DND-41 (cell line): ENCODE measurements at regions not wholly inside any gene's neighbourhood (a gene's known extent, or its start where the extent isn't known, plus 50 kb on each side); places are given as distances from the start of the nearest gene placed in this dataset.

ENCODE experiments used
- ATAC-seq: fragments of 200-7000 bp; cut with Tn5 transposase; 3 replicates; pipeline ENCODE4 v1.9.1; 2021; ENCODE audit warnings: low read depth; ENCODE audit not compliant: insufficient read depth
- DNase-seq: peaks from one replicate; pipeline ENCODE4 v3.0.0-alpha.2; 2020
- H2AFZ ChIP-seq: 2 replicates; pipeline ENCODE4 v1.6.0; 2012; ENCODE audit warnings: low read depth, low read length
- H3K27ac ChIP-seq: 2 replicates; pipeline ENCODE4 v1.5.1; 2012; ENCODE audit warnings: low read length, inconsistent platforms
- H3K27me3 ChIP-seq: fragments of 200-600 bp; sonication (generic); 2 replicates; pipeline ENCODE4 v1.6.0; 2012; ENCODE audit warnings: low read length, mild to moderate bottlenecking, inconsistent platforms; ENCODE audit not compliant: insufficient read depth, poor library complexity
- H3K36me3 ChIP-seq: 2 replicates; pipeline ENCODE4 v1.5.1; 2012; ENCODE audit warnings: low read length, inconsistent platforms; ENCODE audit not compliant: insufficient read depth
- H3K4me1 ChIP-seq: 2 replicates; pipeline ENCODE4 v1.5.1; 2012; ENCODE audit warnings: mild to moderate bottlenecking, low read length; ENCODE audit not compliant: insufficient read depth
- H3K4me2 ChIP-seq: 2 replicates; pipeline ENCODE4 v1.6.0; 2012; ENCODE audit warnings: mild to moderate bottlenecking, moderate library complexity, low read length, inconsistent platforms; ENCODE audit not compliant: insufficient read depth
- H3K4me3 ChIP-seq, 2 experiments: fragments of 200-600 bp in 1 of 2; shearing (Covaris generic) in 1 of 2; 2 replicates each; pipeline ENCODE4 v1.5.1; 2012 to 2016; ENCODE audit warnings: inconsistent platforms in 2 of 2, low read length in 2 of 2, mild to moderate bottlenecking in 2 of 2, low read depth in 1 of 2, moderate library complexity in 1 of 2
- H3K79me2 ChIP-seq: 2 replicates; pipeline ENCODE4 v1.6.0; 2012; ENCODE audit warnings: low read length, inconsistent platforms; ENCODE audit not compliant: insufficient read depth
- H3K9ac ChIP-seq: 2 replicates; pipeline ENCODE4 v1.6.0; 2012; ENCODE audit warnings: low read depth, mild to moderate bottlenecking, inconsistent platforms, low read length, moderate library complexity
- H3K9me3 ChIP-seq: 2 replicates; pipeline ENCODE4 v1.5.1; 2012; ENCODE audit warnings: low read length, moderate library complexity, mild to moderate bottlenecking, inconsistent platforms; ENCODE audit not compliant: insufficient read depth, severe bottlenecking
- H4K20me1 ChIP-seq: 2 replicates; pipeline ENCODE4 v1.6.0; 2012; ENCODE audit warnings: low read length; ENCODE audit not compliant: insufficient read depth
- EZH2 ChIP-seq: IDR thresholded peaks from 3 replicates; pipeline ENCODE4 v1.6.1; 2012; ENCODE audit warnings: borderline replicate concordance, low read depth, mild to moderate bottlenecking, moderate library complexity, low read length, inconsistent platforms; ENCODE audit not compliant: severe bottlenecking
- TF ChIP-seq, protein P1 (sequence below): IDR thresholded peaks from 2 replicates; pipeline ENCODE4 v1.5.1; 2012; ENCODE audit warnings: borderline replicate concordance, low read length, moderate library complexity, mild to moderate bottlenecking; ENCODE audit not compliant: poor library complexity, severe bottlenecking; ENCODE audit errors: extremely low read depth

DNA sequence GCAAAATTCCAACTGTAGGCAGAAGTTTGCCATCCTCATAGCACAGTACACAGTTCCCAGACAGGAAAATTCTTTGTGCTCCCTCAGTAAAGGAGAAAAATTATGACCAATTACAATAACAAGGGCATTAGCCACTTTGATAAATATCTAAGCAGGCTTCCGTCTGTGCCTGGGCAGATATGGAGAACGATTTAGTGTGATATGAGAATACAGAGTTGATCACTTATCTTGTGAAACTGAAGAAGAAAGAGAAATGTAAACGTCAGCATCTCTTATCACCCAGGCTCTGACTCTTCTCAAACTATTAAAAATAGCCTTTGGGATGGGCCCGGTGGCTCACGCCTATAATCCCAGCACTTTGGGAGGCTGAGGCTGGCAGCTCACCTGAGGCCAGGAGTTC lies 54.5 kb upstream of the TIAM1 start:
- Histone ChIP-seq H3K4me1 (peaks cover 74% of the 10 kb centered on the region), H3K79me2 (peaks cover 24% of the 10 kb centered on the region), H3K4me3 (peak overlapping the region in 1 of 2 experiments; percentile 25; a peak in 2 of 4 replicates), H3K9me3 (no peaks in the 10 kb centered on the region), H3K9ac (peak overlapping the region; percentile 40), H3K36me3 (no peaks in the 10 kb centered on the region), H2AFZ (no peak overlapping the region), H3K4me2 (peak overlapping the region; percentile 57), H3K27ac (peak overlapping the region; percentile 95), H4K20me1 (no peaks in the 10 kb centered on the region), H3K27me3 (no peaks in the 10 kb centered on the region)
- DNase-seq, result peak; percentile 25
- TF ChIP-seq, protein P1, sequence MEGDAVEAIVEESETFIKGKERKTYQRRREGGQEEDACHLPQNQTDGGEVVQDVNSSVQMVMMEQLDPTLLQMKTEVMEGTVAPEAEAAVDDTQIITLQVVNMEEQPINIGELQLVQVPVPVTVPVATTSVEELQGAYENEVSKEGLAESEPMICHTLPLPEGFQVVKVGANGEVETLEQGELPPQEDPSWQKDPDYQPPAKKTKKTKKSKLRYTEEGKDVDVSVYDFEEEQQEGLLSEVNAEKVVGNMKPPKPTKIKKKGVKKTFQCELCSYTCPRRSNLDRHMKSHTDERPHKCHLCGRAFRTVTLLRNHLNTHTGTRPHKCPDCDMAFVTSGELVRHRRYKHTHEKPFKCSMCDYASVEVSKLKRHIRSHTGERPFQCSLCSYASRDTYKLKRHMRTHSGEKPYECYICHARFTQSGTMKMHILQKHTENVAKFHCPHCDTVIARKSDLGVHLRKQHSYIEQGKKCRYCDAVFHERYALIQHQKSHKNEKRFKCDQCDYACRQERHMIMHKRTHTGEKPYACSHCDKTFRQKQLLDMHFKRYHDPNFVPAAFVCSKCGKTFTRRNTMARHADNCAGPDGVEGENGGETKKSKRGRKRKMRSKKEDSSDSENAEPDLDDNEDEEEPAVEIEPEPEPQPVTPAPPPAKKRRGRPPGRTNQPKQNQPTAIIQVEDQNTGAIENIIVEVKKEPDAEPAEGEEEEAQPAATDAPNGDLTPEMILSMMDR, result no peak
- no peak for TF ChIP-seq EZH2
- no peak for ATAC-seq

GRCh38 chr21:31397939-31398338 lies 53.9 kb upstream of the TIAM1 start:
- Histone ChIP-seq H3K27ac (peak overlapping the region; percentile 95), H3K9me3 (no peaks in the 10 kb centered on the region), H3K4me3 (no peak overlapping the region; a peak in 1 of 4 replicates), H3K4me1 (peaks cover 81% of the 10 kb centered on the region), H3K79me2 (peaks cover 29% of the 10 kb centered on the region), H3K4me2 (peak overlapping the region; percentile 57), H2AFZ (no peak overlapping the region), H4K20me1 (no peaks in the 10 kb centered on the region), H3K36me3 (no peaks in the 10 kb centered on the region), H3K27me3 (no peaks in the 10 kb centered on the region), H3K9ac (peak overlapping the region; percentile 40; the same call in 1 of the 2 replicates)
- TF ChIP-seq, protein P1, result no peak
- TF ChIP-seq EZH2, result no peak
- DNase-seq, result peak; percentile 93
- ATAC-seq, result peak; percentile 87

DNA sequence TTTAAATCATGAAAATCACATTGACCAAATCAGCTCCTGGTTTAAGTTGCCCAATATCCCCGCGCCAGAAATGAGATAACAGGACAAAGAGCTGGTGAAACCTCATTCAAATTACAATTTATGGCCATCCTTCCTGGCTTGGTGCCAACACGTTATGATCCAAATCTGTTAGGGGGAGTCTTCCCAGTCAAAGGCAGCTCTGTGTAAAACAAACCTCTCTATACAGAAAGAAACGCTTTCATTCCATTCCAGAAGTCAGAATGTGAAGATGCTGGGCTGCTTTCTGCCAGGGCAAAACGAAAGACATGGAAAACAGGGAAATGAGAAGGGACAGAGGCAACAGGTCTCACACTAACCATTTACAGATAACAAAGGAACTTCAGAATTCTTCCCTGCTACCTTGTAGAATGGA lies 53.5 kb upstream of the TIAM1 start:
- Histone ChIP-seq H3K4me2 (peak overlapping the region; percentile 53), H3K27ac (peak overlapping the region; percentile 92)
- no peak; the same call in 2 of the 3 replicates for ATAC-seq

More for the DNA sequence above, 53.5 kb upstream of the TIAM1 start:
- DNase-seq, result peak; percentile 39
- peaks cover 32% of the 10 kb centered on the region for H3K79me2 ChIP-seq
- H3K9ac ChIP-seq, result peak overlapping the region; percentile 36
- TF ChIP-seq, protein P1, result no peak
- no peaks in the 10 kb centered on the region for H3K36me3 ChIP-seq
- no peak overlapping the region for H2AFZ ChIP-seq
- H3K9me3 ChIP-seq, result no peaks in the 10 kb centered on the region
- no peaks in the 10 kb centered on the region for H3K27me3 ChIP-seq
- peaks cover 81% of the 10 kb centered on the region for H3K4me1 ChIP-seq
- H4K20me1 ChIP-seq, result no peaks in the 10 kb centered on the region
- peak overlapping the region in 1 of 2 experiments; percentile 11; a peak in 1 of 4 replicates for H3K4me3 ChIP-seq
